SJSA1 (cell line): ENCODE measurements at regions not wholly inside any gene's neighbourhood (a gene's known extent, or its start where the extent isn't known, plus 50 kb on each side); places are given as distances from the start of the nearest gene placed in this dataset.
"Not testable (repeated sequence)": the region's sequence is repeated elsewhere in the genome, so short reads cannot be mapped to it uniquely, and the experiment has no call there.

Experiments used
- DNase-seq, 2 experiments: peaks; one replicate each; pipeline ENCODE4 v3.0.0-alpha.2; 2015 to 2020; ENCODE audit warnings: low spot score in 2 of 2, low read depth in 1 of 2
- H3K27ac ChIP-seq: fragments of 250-450 bp; sonication (Bioruptor Pico); 2 replicates; pipeline ENCODE4 v1.5.1; 2020; ENCODE audit warnings: mild to moderate bottlenecking, moderate library complexity
- H3K27me3 ChIP-seq: fragments of 250-450 bp; sonication (Bioruptor Pico); replicated peaks from 2 replicates; pipeline ENCODE4 v1.5.1; 2020; ENCODE audit warnings: mild to moderate bottlenecking, moderate library complexity
- H3K36me3 ChIP-seq: fragments of 250-450 bp; sonication (Bioruptor Pico); 2 replicates; pipeline ENCODE4 v1.5.1; 2020; ENCODE audit warnings: mild to moderate bottlenecking
- H3K4me1 ChIP-seq: fragments of 250-450 bp; sonication (Bioruptor Pico); replicated peaks from 2 replicates; pipeline ENCODE4 v1.6.1; 2021; ENCODE audit warnings: mild to moderate bottlenecking
- H3K4me3 ChIP-seq: fragments of 250-450 bp; sonication (Bioruptor Pico); 2 replicates; pipeline ENCODE4 v1.5.1; 2020; ENCODE audit warnings: mild to moderate bottlenecking
- H3K9me3 ChIP-seq: fragments of 250-450 bp; sonication (Bioruptor Pico); replicated peaks from 2 replicates; pipeline ENCODE4 v1.5.1; 2020; ENCODE audit warnings: mild to moderate bottlenecking

DNA sequence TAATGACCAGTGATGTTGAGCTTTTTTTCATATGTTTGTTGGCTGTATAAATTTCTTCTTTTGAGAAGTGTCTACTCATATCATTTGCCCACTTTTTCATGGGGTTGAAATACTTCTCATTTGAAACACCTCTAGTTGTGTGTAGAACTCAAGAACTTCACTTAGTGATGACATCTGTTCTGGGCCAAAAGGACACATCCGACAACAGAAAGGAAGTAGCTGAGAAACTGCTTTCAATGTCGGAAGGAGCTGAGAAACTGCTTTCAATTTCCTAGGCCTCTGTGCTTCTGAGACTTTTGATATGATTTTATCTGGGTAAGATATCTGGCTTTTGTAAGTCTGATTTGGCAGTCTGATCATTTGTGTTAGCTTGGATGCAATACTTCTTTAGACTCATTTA is 635.3 kb downstream of the TMTC2 start:
- no peak for DNase-seq
- Histone ChIP-seq H3K27me3 (no peaks in the 10 kb centered on the region), H3K4me3 (no peak overlapping the region), H3K36me3 (no peaks in the 10 kb centered on the region), H3K27ac (no peak overlapping the region), H3K4me1 (no peaks in the 10 kb centered on the region), H3K9me3 (no peaks in the 10 kb centered on the region)

DNA sequence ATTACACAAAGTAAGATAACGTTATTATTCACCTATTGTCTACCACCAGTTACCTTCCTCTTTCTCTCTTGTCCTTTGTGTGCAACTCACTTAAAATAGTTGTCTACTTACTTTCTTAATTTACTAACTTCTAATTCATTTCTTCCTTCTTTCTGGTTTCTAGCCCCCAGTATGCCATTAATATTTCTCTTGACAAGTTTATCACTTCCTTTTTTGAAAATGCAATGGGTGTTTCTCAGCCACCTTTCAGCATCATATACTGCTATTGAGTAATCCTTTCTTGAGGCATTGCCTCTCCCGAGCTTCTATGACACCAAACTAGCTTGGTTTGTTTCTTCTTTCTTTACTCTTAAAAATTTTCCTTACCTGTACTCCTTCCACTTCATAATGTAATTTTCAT is 633.6 kb downstream of the TMTC2 start:
- H3K4me3 ChIP-seq: no peak overlapping the region
- no peaks in the 10 kb centered on the region for H3K36me3 ChIP-seq
- no peaks in the 10 kb centered on the region for H3K9me3 ChIP-seq
- DNase-seq: no peak
- no peaks in the 10 kb centered on the region for H3K4me1 ChIP-seq
- H3K27me3 ChIP-seq: no peaks in the 10 kb centered on the region
- H3K27ac ChIP-seq: no peak overlapping the region

DNA sequence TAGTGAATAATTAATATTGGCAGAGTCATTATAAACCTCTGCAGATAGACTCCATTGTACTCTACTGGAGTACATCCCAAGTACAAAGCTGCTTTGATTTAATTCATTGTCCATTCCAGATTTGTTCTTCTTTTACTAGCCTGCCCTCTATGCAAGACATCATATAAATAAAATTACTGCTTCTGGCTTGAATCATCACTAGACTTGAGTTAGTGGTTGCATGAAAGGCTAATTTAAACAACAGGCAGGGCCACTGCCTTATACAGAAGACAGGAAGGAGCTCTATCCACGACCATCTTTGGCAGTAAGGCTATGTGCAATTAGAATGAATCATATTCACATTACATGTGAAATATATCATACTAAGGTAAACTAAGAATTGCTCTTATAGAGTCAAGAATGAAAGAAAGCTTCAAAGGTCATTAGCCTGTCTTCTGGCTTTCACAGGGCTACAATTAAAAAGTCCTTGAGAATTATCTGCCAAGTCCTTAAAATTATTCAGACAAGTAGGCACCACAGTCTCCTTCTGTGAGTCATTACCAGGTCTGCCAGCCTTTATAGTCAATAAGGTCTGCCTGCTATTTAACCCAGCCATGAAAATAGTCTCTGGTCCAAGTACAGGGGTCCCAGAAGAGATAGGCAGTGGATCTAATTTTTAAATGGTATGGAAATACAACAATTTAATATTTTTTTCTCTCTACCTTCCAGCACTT is 631.8 kb downstream of the TMTC2 start:
- Histone ChIP-seq H3K36me3 (no peaks in the 10 kb centered on the region), H3K27ac (no peak overlapping the region), H3K9me3 (no peaks in the 10 kb centered on the region), H3K27me3 (no peaks in the 10 kb centered on the region), H3K4me3 (no peak overlapping the region), H3K4me1 (no peaks in the 10 kb centered on the region)
- DNase-seq: no peak

DNA sequence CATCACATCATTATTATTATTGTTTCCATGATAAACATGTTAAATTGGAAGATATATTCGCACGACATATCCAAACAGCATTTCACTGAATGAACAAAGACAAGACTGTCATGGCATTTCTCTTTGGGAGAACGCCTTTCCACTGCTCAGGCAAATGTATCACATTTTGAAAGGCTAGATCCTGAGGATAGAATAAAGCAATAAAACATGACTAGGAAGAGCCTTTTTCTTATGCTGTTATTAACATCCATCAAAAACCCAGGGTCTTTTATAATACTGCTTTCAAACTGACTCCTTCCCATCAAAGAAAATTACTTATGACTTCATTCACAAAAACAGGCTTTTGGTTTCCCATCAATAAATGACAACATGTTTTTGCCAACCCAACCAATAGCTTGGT is 630.9 kb downstream of the TMTC2 start:
- Histone ChIP-seq H3K9me3 (no peaks in the 10 kb centered on the region), H3K27me3 (no peaks in the 10 kb centered on the region), H3K4me1 (no peaks in the 10 kb centered on the region), H3K4me3 (no peak overlapping the region), H3K27ac (no peak overlapping the region), H3K36me3 (no peaks in the 10 kb centered on the region)
- DNase-seq: no peak

DNA sequence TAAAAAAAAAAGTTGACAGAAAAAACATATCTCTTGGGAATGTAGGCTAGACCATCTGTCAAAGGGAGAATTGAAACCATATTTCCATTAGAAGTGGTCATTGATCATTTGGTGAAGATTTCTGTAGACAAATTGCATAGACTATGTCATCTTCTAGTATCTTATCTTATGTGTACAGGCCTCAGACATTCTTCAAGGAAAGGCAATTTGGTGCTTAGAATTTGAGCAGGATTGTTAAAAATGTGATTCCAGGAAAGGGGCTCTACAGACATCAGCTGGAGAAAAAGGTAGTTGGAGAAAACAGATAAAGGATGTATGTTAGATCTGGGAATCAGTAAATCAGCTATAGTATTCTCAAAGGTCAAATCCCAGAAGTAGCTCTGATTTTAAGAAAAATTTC is 627.1 kb downstream of the TMTC2 start:
- Histone ChIP-seq H3K4me3 (no peak overlapping the region), H3K27me3 (no peaks in the 10 kb centered on the region)

DNA sequence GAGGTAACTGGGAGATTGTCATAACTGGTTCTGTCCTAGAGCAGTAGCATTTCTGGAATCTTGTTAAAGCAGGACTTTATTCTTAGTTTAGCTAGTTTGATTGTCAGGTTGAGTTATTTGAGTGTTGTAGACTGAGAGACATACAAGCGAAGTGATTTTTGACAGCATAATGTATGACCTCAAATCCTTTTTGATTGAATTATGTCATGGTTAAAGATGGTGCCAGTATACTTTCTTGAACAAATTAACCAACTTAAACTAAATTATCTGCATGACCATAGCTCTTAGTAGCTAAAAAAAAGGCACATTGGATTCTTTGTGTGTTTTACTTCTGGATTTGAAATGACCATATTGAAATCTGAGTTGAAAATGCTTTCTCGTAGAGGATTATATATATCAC is 626.6 kb downstream of the TMTC2 start:
- H3K9me3 ChIP-seq: no peaks in the 10 kb centered on the region
- no peaks in the 10 kb centered on the region for H3K27me3 ChIP-seq
- no peaks in the 10 kb centered on the region for H3K36me3 ChIP-seq
- H3K27ac ChIP-seq: no peak overlapping the region
- DNase-seq: no peak
- H3K4me3 ChIP-seq: no peak overlapping the region
- no peaks in the 10 kb centered on the region for H3K4me1 ChIP-seq

More for the DNA sequence above, 627.1 kb downstream of the TMTC2 start:
- Histone ChIP-seq H3K9me3 (no peaks in the 10 kb centered on the region), H3K36me3 (no peaks in the 10 kb centered on the region), H3K4me1 (no peaks in the 10 kb centered on the region), H3K27ac (no peak overlapping the region)
- no peak for DNase-seq

DNA sequence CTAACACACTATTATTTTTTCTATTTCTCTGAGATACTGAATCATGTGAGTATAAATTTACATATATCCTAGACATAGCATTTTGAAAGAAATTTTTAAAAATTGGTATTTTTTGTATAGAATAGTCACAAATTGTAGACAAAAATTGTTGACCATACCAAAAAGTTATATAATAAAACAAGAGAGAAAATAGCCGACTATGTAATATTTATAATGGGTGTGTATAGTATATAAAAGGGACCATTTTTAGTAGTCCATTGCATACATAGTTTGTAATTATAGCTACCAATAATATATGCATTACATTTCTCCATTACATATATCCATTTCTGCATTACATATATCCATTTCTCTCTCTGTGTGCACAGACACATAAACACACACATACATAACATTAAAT is 590.2 kb downstream of the TMTC2 start:
- Histone ChIP-seq H3K4me1 (no peaks in the 10 kb centered on the region), H3K36me3 (no peaks in the 10 kb centered on the region), H3K4me3 (no peak overlapping the region), H3K9me3 (0 out of 2 replicates have a peak, but pooled peaks cover 6% of the 10 kb centered on the region), H3K27ac (no peak overlapping the region), H3K27me3 (no peaks in the 10 kb centered on the region)
- DNase-seq: no peak

DNA sequence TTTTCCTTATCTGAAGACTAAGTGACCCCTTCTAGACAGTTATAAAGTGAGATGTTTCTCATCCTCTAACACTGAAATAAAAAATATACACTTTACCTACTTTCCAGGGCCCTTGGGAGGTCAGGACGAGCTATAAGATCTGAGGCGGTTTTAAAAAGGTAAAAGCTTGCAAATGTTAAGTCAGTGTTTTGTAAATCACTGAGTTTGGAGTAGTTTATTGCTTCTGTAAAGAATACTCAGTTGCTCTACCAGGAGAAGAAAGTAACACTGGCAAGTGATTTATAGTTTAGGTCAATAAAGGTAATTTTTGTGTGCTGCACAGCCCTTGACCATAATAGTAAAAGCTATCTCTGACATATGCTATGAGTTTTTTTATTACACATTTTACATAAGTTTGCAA is 584.5 kb downstream of the TMTC2 start:
- Histone ChIP-seq H3K4me1 (no peaks in the 10 kb centered on the region), H3K4me3 (no peak overlapping the region), H3K27ac (no peak overlapping the region), H3K36me3 (no peaks in the 10 kb centered on the region), H3K9me3 (no peaks in the 10 kb centered on the region), H3K27me3 (no peaks in the 10 kb centered on the region)
- no peak for DNase-seq

DNA sequence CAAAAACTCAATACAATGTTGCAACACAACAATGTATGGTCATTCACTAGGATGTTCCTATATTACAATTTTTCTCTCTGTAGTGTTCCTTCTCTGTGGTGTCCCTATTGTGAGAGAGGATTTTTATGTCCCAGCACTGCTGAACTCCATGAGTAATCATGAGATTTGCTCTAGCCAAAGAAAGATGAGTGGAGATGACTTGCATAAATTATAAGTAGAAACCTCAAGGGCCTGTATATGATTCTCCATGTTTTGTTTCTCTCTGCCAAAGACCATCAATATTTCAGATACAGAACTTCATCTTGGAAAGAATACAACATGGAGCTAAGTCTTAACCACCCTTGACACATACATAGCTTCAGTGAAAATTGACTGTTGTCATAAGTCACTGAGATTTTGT is 579.1 kb downstream of the TMTC2 start:
- Histone ChIP-seq H3K36me3 (no peaks in the 10 kb centered on the region), H3K9me3 (no peaks in the 10 kb centered on the region; the same call in 1 of the 2 replicates), H3K27ac (no peak overlapping the region), H3K4me3 (no peak overlapping the region), H3K4me1 (no peaks in the 10 kb centered on the region), H3K27me3 (no peaks in the 10 kb centered on the region)
- no peak for DNase-seq

DNA sequence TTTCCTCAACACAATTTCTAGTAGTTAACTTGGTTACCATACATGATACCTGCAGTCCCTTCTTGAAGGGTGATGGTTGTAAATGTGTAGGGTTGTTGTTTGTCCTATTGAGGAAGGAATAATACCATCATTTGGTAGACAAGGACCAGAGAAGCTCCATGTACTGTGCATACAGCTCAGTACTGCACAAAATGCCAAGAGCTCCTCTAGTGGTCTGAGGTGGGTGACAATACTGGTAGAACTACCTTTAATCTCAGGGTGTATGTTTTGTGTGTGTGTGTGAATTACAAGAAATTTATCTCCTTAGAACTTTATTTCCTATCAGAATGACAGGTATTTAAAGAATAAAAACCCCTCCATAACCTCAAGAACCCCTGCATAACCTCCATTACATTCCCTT is 575.3 kb downstream of the TMTC2 start:
- Histone ChIP-seq H3K4me3 (no peak overlapping the region), H3K9me3 (no peaks in the 10 kb centered on the region; the same call in 1 of the 2 replicates), H3K27me3 (no peaks in the 10 kb centered on the region), H3K36me3 (no peaks in the 10 kb centered on the region), H3K27ac (no peak overlapping the region), H3K4me1 (no peaks in the 10 kb centered on the region)
- DNase-seq: no peak

DNA sequence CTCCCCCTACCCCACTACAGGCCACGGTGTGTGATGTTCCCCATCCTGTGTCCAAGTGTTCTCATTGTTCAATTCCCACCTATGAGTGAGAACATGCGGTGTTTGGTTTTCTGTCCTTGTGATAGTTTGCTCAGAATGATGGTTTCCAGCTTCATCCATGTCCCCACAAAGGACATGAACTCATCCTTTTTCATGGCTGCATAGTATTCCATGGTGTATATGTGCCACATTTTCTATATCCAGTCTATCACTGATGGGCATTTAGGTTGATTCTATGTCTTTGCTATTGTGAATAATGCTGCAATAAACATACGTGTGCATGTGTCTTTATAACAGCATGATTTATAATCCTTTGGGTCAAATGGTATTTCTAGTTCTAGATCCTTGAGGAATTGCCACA is 573.4 kb downstream of the TMTC2 start:
- not testable (repeated sequence) for H3K36me3 ChIP-seq, H3K9me3 ChIP-seq

DNA sequence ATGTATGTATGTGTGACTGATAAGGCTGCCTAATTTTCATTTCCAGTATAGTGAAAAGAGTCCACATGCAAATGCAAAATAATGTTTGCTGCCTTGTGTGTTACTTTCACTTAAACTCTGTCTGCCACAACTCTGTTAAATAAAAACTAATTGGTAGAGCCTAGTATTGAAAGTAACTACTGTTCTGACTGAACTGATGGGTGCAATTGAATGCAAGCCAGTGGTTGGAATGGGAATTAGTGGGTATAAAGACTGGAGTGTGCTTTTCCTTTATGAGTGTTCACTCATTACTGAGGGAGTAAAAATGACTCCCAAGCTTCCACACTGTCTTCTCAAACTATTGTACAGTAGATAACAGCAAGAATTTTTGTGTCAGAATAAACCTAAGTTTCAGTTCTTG is 571.0 kb downstream of the TMTC2 start:
- no peak overlapping the region for H3K4me3 ChIP-seq
- no peaks in the 10 kb centered on the region for H3K4me1 ChIP-seq
- H3K27ac ChIP-seq: no peak overlapping the region
- peaks cover 6% of the 10 kb centered on the region for H3K9me3 ChIP-seq
- DNase-seq: no peak
- H3K27me3 ChIP-seq: no peaks in the 10 kb centered on the region
- no peaks in the 10 kb centered on the region for H3K36me3 ChIP-seq

More for the DNA sequence above, 573.4 kb downstream of the TMTC2 start:
- H3K4me1 ChIP-seq, H3K27me3 ChIP-seq, H3K4me3 ChIP-seq, DNase-seq, H3K27ac ChIP-seq: not testable (repeated sequence)

DNA sequence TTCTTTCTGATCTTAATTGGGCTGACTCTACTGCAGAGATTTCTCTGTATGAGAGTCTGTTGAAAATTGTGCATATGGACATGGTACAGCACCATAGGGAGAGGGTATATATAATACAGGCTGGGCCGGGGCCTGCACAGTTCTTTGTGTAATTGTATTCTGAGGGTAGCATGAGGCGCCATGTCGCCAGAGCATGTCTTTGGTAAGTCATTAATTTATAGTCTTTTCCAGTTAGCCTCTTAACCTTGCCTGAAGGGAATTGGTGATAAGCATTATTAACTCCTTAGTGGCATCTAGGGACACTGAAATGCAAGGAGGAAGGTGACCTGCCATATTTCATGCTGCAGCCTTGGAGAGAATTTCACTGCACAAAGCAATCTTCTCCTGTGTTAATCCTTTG is 569.9 kb downstream of the TMTC2 start:
- no peak overlapping the region for H3K4me3 ChIP-seq
- no peak for DNase-seq
- no peaks in the 10 kb centered on the region for H3K4me1 ChIP-seq
- no peaks in the 10 kb centered on the region for H3K36me3 ChIP-seq
- no peak overlapping the region for H3K27ac ChIP-seq
- H3K9me3 ChIP-seq: peaks cover 6% of the 10 kb centered on the region
- H3K27me3 ChIP-seq: no peaks in the 10 kb centered on the region

DNA sequence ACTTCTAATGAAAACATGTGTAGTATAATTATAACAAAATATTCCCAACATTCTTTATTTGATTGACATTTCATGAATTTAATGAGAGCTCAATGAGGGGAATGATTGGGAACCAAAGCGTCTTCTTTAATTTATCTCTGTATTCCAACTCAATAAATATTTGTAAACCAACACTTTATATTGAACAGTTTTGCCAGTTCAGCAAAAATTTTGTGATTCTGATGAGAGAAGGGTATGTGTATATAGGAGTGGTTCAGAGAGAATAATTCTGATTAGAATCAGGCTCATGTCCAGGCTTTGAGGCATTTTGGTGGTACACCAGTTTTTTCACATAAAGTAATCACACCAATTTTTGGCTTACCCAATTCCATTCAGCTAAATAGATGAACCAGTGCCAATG is 564.2 kb downstream of the TMTC2 start:
- Histone ChIP-seq H3K4me3 (no peak overlapping the region), H3K27ac (no peak overlapping the region), H3K4me1 (no peaks in the 10 kb centered on the region), H3K9me3 (peaks cover 3% of the 10 kb centered on the region), H3K36me3 (no peaks in the 10 kb centered on the region), H3K27me3 (no peaks in the 10 kb centered on the region)
- DNase-seq: no peak

DNA sequence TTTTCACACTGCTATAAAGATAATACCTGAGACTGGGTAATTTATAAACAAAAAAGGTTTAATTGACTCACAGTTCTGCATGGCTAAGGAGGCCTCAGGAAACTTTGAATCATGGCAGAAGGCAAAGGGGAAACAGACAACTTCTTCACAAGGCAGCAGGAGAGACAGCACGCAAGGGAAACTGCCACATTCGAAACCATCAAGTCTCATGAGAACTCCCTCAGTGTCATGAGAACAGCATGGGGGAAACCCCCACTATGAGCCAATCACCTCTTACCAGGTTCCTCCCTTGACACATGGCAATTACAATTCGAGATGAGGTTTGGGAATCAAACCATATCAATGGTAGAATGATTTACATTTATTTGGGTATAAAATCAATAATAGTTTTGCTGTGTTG is 558.5 kb downstream of the TMTC2 start:
- H3K4me3 ChIP-seq: no peak overlapping the region
- DNase-seq: no peak
- H3K36me3 ChIP-seq: no peaks in the 10 kb centered on the region
- H3K9me3 ChIP-seq: 0 out of 2 replicates have a peak, but pooled peaks cover 3% of the 10 kb centered on the region
- H3K27me3 ChIP-seq: no peaks in the 10 kb centered on the region
- H3K27ac ChIP-seq: no peak overlapping the region
- no peaks in the 10 kb centered on the region for H3K4me1 ChIP-seq
